Neural cell (in vitro differentiated cells): ENCODE measurements at regions not wholly inside any gene's neighbourhood (a gene's known extent, or its start where the extent isn't known, plus 50 kb on each side); places are given as distances from the start of the nearest gene placed in this dataset.
"Not testable (repeated sequence)": the region's sequence is repeated elsewhere in the genome, so short reads cannot be mapped to it uniquely, and the experiment has no call there.

Experiments used
- H2AFZ ChIP-seq: fragments of 200-600, 300-800 bp; sonication (generic), shearing (Covaris generic); 2 replicates; pipeline ENCODE4 v1.6.0; 2014; ENCODE audit warnings: low read depth, mild to moderate bottlenecking, antibody characterized with exemption, low read length, moderate library complexity
- H3F3A ChIP-seq: fragments of 200-600 bp; shearing (Covaris generic); 2 replicates; pipeline ENCODE4 v1.6.1; 2016; ENCODE audit warnings: mild to moderate bottlenecking, moderate library complexity, mixed read lengths, antibody characterized with exemption, low read length; ENCODE audit not compliant: insufficient read depth, poor library complexity, severe bottlenecking
- H3K27ac ChIP-seq: fragments of 200-600, 300-800 bp; sonication (generic), shearing (Covaris generic); 2 replicates; pipeline ENCODE4 v1.5.1; 2014; ENCODE audit warnings: mild to moderate bottlenecking, low read length, moderate library complexity
- H3K27me3 ChIP-seq: fragments of 300-800, 200-600 bp; sonication (generic), shearing (Covaris generic); 2 replicates; pipeline ENCODE4 v1.6.0; 2014; ENCODE audit warnings: mild to moderate bottlenecking, low read depth, low read length, moderate library complexity; ENCODE audit not compliant: insufficient read depth
- H3K36me3 ChIP-seq: fragments of 300-800, 200-600 bp; sonication (generic), shearing (Covaris generic); 2 replicates; pipeline ENCODE4 v1.5.1; 2014; ENCODE audit warnings: mild to moderate bottlenecking, antibody characterized with exemption, low read length, moderate library complexity; ENCODE audit not compliant: insufficient read depth
- H3K4me2 ChIP-seq: fragments of 300-800, 200-600 bp; sonication (generic), shearing (Covaris generic); 2 replicates; pipeline ENCODE4 v1.6.0; 2014; ENCODE audit warnings: mild to moderate bottlenecking, low read length
- H3K4me3 ChIP-seq: fragments of 300-800, 200-600 bp; sonication (generic), shearing (Covaris generic); 2 replicates; pipeline ENCODE4 v1.5.1; 2014; ENCODE audit warnings: mild to moderate bottlenecking, low read length, moderate library complexity
- H3K79me2 ChIP-seq: fragments of 200-600 bp; shearing (Covaris generic); replicated peaks from 2 replicates; pipeline ENCODE4 v1.6.0; 2014; ENCODE audit warnings: mild to moderate bottlenecking, low read length, moderate library complexity; ENCODE audit not compliant: insufficient read depth
- H3K9ac ChIP-seq: fragments of 300-800, 200-600 bp; sonication (generic), shearing (Covaris generic); 2 replicates; pipeline ENCODE4 v1.6.1; 2016; ENCODE audit warnings: mild to moderate bottlenecking, low read length, mixed read lengths
- H3K9me2 ChIP-seq: fragments of 200-600 bp; shearing (Covaris generic); 2 replicates; pipeline ENCODE4 v1.6.1; 2016; ENCODE audit warnings: mild to moderate bottlenecking, low read length, mixed read lengths; ENCODE audit not compliant: insufficient read depth
- H3K9me3 ChIP-seq: fragments of 200-600, 300-800 bp; sonication (generic), shearing (Covaris generic); 2 replicates; pipeline ENCODE4 v1.6.1; 2016; ENCODE audit warnings: mild to moderate bottlenecking, mixed run types, low read length, moderate library complexity, mixed read lengths
- H4K20me1 ChIP-seq: fragments of 200-600 bp; shearing (Covaris generic); 2 replicates; pipeline ENCODE4 v1.6.1; 2016; ENCODE audit warnings: mild to moderate bottlenecking, mixed run types; ENCODE audit not compliant: insufficient read depth
- CTCF ChIP-seq: fragments of 450-650 bp; IDR thresholded peaks from 2 replicates; pipeline ENCODE4 v1.5.1; 2014; ENCODE audit warnings: antibody characterized with exemption, mild to moderate bottlenecking, moderate library complexity; ENCODE audit not compliant: poor library complexity, severe bottlenecking
- EP300 ChIP-seq: fragments of 450-650 bp; conservative IDR thresholded peaks from 2 replicates; pipeline ENCODE4 v1.6.1; 2014; ENCODE audit warnings: antibody characterized with exemption, mild to moderate bottlenecking, moderate library complexity; ENCODE audit not compliant: poor library complexity, severe bottlenecking
- EZH2 ChIP-seq: fragments of 200-600, 300-800 bp; shearing (Covaris generic), sonication (generic); IDR thresholded peaks from 2 replicates; pipeline ENCODE4 v1.6.1; 2014; ENCODE audit warnings: antibody characterized with exemption, low read length, borderline replicate concordance, mild to moderate bottlenecking; ENCODE audit not compliant: insufficient read depth, poor library complexity, severe bottlenecking
- MXI1 ChIP-seq: fragments of 450-650 bp; conservative IDR thresholded peaks from 2 replicates; pipeline ENCODE4 v1.6.1; 2014; ENCODE audit warnings: antibody characterized with exemption, mild to moderate bottlenecking; ENCODE audit not compliant: poor library complexity, severe bottlenecking
- POLR2AphosphoS5 ChIP-seq: IDR thresholded peaks from 2 replicates; pipeline ENCODE4 v1.6.1; 2012
- RAD21 ChIP-seq: fragments of 450-650 bp; conservative IDR thresholded peaks from 2 replicates; pipeline ENCODE4 v1.6.1; 2014; ENCODE audit warnings: antibody characterized with exemption, mild to moderate bottlenecking, moderate library complexity
- REST ChIP-seq: IDR thresholded peaks from 2 replicates; pipeline ENCODE4 v1.6.1; 2012; ENCODE audit warnings: borderline replicate concordance
- SMC3 ChIP-seq: fragments of 450-650 bp; conservative IDR thresholded peaks from 2 replicates; pipeline ENCODE4 v1.6.1; 2014; ENCODE audit warnings: antibody characterized with exemption, mild to moderate bottlenecking, moderate library complexity; ENCODE audit not compliant: poor library complexity
- TAF1 ChIP-seq: IDR thresholded peaks from 2 replicates; pipeline ENCODE4 v1.6.1; 2012; ENCODE audit warnings: low read depth

- H3K27me3 ChIP-seq: no peaks in the 10 kb centered on the region
- H3K4me3 ChIP-seq: no peak overlapping the region
- no peak overlapping the region for H3K4me2 ChIP-seq
- H2AFZ ChIP-seq: no peak overlapping the region
- no peak for TF ChIP-seq MXI1
- TF ChIP-seq SMC3: no peak
- no peak for TF ChIP-seq REST
- TF ChIP-seq RAD21: no peak
- no peak for TF ChIP-seq CTCF
- TF ChIP-seq POLR2AphosphoS5: no peak
- no peak for TF ChIP-seq TAF1
- no peak for TF ChIP-seq EZH2
- no peak for TF ChIP-seq EP300
- no peaks in the 10 kb centered on the region for H3F3A ChIP-seq
- H4K20me1 ChIP-seq: no peaks in the 10 kb centered on the region
- no peaks in the 10 kb centered on the region for H3K9me3 ChIP-seq
- H3K9ac ChIP-seq: no peak overlapping the region
- H3K9me2 ChIP-seq: no peaks in the 10 kb centered on the region
- H3K79me2 ChIP-seq: no peaks in the 10 kb centered on the region
- H3K36me3 ChIP-seq: no peaks in the 10 kb centered on the region
- no peak overlapping the region for H3K27ac ChIP-seq
Measured at GRCh38 chr10:4602764-4603491, 223.1 kb upstream of the AKR1E2 start.

- no peak overlapping the region for H3K9ac ChIP-seq
- no peaks in the 10 kb centered on the region for H3K36me3 ChIP-seq
- no peak overlapping the region for H2AFZ ChIP-seq
- no peak overlapping the region for H3K27ac ChIP-seq
- H3K79me2 ChIP-seq: no peaks in the 10 kb centered on the region
- H4K20me1 ChIP-seq: no peaks in the 10 kb centered on the region
- TF ChIP-seq SMC3 (no peak), TAF1 (no peak), CTCF (no peak), REST (no peak), EP300 (no peak), EZH2 (no peak), POLR2AphosphoS5 (no peak), RAD21 (no peak), MXI1 (no peak)
- H3F3A ChIP-seq: no peaks in the 10 kb centered on the region
- no peak overlapping the region for H3K4me3 ChIP-seq
- H3K27me3 ChIP-seq: no peaks in the 10 kb centered on the region
- H3K9me3 ChIP-seq: no peaks in the 10 kb centered on the region
- no peak overlapping the region for H3K4me2 ChIP-seq
- no peaks in the 10 kb centered on the region for H3K9me2 ChIP-seq
Measured at GRCh38 chr10:4599471-4599870, 226.5 kb upstream of the AKR1E2 start.

GRCh38 chr10:4597898-4598297 lies 228.1 kb upstream of the AKR1E2 start:
- not testable (repeated sequence) for H3K79me2 ChIP-seq, H3K9ac ChIP-seq, H4K20me1 ChIP-seq, H3K36me3 ChIP-seq, H3K4me3 ChIP-seq, H3K4me2 ChIP-seq, H3F3A ChIP-seq, H3K27ac ChIP-seq, H3K27me3 ChIP-seq, H2AFZ ChIP-seq, H3K9me3 ChIP-seq, H3K9me2 ChIP-seq
